Type B pancreatic cell (in vitro differentiated cells): ENCODE measurements at regions not wholly inside any gene's neighbourhood (a gene's known extent, or its start where the extent isn't known, plus 50 kb on each side); places are given as distances from the start of the nearest gene placed in this dataset.

Experiments
- DNase-seq: peaks from one replicate; pipeline ENCODE4 v3.0.0; 2021; ENCODE audit warnings: mixed read lengths; ENCODE audit not compliant: unreplicated experiment; ENCODE audit errors: extremely low spot score
- H3K27ac Mint-ChIP-seq: 2 replicates; pipeline ENCODE4 v1.8.0; 2021; ENCODE audit warnings: mild to moderate bottlenecking, mixed read lengths
- H3K27me3 Mint-ChIP-seq: 2 replicates; pipeline ENCODE4 v1.8.0; 2021; ENCODE audit warnings: mixed read lengths
- H3K36me3 Mint-ChIP-seq: 2 replicates; pipeline ENCODE4 v1.8.0; 2021; ENCODE audit warnings: mixed read lengths
- H3K4me1 Mint-ChIP-seq: one replicate; pipeline ENCODE4 v1.8.0; 2021; ENCODE audit warnings: mixed read lengths; ENCODE audit not compliant: unreplicated experiment
- H3K4me3 Mint-ChIP-seq: 2 replicates; pipeline ENCODE4 v1.8.0; 2021; ENCODE audit warnings: mild to moderate bottlenecking, mixed read lengths
- H3K9me3 Mint-ChIP-seq: 2 replicates; pipeline ENCODE4 v1.8.0; 2021; ENCODE audit warnings: mixed read lengths
- TF ChIP-seq, protein P1 (sequence below): fragments of 200-600 bp; sonication (generic); conservative IDR thresholded peaks from 2 replicates; pipeline ENCODE4 v1.5.0; 2021; ENCODE audit warnings: antibody characterized with exemption, mild to moderate bottlenecking

DNA sequence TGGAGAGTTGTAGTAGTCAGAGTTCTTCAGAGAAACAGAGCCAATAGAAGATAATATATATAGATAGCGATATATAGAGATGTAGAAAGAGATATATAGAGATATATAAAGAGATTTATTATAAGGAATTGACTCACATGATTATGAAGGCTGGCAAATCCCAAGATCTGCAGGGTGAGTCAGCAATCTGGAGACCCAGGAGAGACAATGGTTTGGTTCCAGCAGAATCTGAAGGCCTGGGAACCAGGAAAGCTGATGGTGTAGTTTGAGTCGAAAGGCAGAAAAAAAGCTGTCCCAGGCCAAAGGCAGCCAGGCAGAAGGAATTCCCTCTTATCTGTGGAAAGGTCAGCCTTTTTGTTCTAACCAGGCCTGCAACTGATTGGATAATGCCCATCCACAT lies 194.1 kb downstream of the NUFIP1 start:
- Mint-ChIP-seq H3K27me3 (no peaks in the 10 kb centered on the region), H3K4me3 (no peak overlapping the region), H3K27ac (no peak overlapping the region), H3K9me3 (no peaks in the 10 kb centered on the region), H3K36me3 (no peaks in the 10 kb centered on the region), H3K4me1 (no peaks in the 10 kb centered on the region)
- TF ChIP-seq, protein P1, sequence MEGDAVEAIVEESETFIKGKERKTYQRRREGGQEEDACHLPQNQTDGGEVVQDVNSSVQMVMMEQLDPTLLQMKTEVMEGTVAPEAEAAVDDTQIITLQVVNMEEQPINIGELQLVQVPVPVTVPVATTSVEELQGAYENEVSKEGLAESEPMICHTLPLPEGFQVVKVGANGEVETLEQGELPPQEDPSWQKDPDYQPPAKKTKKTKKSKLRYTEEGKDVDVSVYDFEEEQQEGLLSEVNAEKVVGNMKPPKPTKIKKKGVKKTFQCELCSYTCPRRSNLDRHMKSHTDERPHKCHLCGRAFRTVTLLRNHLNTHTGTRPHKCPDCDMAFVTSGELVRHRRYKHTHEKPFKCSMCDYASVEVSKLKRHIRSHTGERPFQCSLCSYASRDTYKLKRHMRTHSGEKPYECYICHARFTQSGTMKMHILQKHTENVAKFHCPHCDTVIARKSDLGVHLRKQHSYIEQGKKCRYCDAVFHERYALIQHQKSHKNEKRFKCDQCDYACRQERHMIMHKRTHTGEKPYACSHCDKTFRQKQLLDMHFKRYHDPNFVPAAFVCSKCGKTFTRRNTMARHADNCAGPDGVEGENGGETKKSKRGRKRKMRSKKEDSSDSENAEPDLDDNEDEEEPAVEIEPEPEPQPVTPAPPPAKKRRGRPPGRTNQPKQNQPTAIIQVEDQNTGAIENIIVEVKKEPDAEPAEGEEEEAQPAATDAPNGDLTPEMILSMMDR, result no peak
- DNase-seq, result no peak

DNA sequence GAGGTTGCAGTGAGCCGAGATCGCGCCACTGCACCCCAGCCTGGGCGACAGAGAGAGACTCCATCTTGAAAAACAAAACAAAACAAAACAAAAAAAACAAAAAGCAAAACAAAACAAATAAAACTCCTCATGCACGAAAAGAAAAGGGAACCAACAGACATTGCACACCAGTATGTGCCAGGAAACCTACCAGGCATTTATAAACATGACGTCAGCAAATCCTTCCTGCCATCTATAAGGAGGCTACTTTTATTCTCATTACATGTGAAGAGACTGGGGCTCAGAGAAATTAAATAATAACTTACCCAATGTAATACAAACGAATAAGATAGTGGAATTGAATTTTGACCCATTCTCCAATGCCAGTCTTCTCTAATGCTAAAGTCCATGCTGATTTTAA lies 197.2 kb downstream of the NUFIP1 start:
- Mint-ChIP-seq H3K27ac (no peak overlapping the region), H3K4me3 (no peak overlapping the region), H3K4me1 (no peaks in the 10 kb centered on the region), H3K27me3 (no peaks in the 10 kb centered on the region), H3K36me3 (no peaks in the 10 kb centered on the region), H3K9me3 (no peaks in the 10 kb centered on the region)
- no peak for DNase-seq
- TF ChIP-seq, protein P1, result no peak

DNA sequence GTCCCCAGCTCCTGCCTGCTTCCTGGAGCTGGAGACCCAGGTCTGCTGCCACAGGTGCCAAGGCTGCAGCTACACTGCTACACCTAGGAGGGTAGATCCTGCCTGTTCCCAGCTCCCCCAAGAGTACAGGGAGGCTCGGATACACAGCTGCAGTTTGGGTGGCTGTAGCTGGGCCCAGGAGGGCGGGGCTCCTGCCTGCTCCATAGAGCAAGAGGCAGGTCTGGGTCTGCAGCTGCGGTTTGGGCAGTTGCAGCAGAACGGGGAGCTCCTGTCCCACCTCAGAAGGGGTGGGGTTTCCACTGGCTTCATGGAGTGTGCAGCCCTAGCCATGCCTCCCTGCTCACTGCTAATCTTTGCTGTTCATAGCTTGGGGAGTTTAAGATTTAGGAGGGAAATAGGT lies 199.0 kb downstream of the NUFIP1 start:
- Mint-ChIP-seq H3K4me1 (no peaks in the 10 kb centered on the region), H3K27me3 (no peaks in the 10 kb centered on the region), H3K36me3 (no peaks in the 10 kb centered on the region), H3K27ac (no peak overlapping the region), H3K4me3 (no peak overlapping the region), H3K9me3 (no peaks in the 10 kb centered on the region)
- TF ChIP-seq, protein P1, result no peak
- DNase-seq, result no peak

DNA sequence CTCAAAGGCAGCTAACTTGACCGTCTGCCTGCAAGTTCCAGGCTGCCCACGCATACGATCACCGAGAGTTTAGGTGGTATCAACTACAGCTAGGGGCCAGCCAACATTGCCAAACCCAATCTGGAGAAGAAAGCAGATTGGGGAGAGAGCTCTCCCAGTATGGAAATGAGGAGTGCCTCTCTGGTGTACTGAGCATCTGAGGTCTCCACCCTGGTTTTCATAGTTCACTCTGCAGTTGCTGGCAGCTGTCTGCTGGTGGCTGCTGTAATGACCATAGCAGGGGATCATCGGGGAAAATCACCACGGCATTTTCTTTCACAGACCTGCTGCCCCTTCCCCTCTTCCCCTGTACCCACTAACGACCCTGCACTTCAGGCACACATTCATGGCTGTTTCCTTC lies 201.7 kb downstream of the NUFIP1 start:
- Mint-ChIP-seq H3K27ac (no peak overlapping the region), H3K4me1 (no peaks in the 10 kb centered on the region), H3K27me3 (no peaks in the 10 kb centered on the region), H3K4me3 (no peak overlapping the region), H3K36me3 (no peaks in the 10 kb centered on the region), H3K9me3 (no peaks in the 10 kb centered on the region)
- TF ChIP-seq, protein P1, result no peak
- no peak for DNase-seq

DNA sequence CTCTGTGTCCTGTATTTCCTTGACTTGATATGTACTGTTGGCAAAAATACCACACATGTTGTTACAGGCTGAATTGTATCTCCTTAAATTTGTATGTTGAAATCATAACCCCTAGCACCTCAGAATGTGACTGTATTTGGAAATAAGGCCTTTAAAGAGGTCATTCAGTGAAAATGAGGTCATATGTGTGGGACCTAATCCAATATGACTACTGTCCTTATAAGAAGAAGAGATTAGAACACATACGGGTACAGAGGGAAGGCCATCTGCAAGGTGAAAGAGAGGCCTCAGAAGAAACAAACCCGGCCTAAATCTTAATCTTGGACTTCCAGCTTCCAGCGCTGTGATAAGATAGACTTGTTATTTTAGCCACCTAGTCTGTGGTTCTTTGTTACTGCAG lies 202.5 kb downstream of the NUFIP1 start:
- TF ChIP-seq, protein P1, result no peak
- Mint-ChIP-seq H3K27me3 (no peaks in the 10 kb centered on the region), H3K36me3 (no peaks in the 10 kb centered on the region), H3K4me1 (no peaks in the 10 kb centered on the region), H3K4me3 (no peak overlapping the region), H3K9me3 (no peaks in the 10 kb centered on the region), H3K27ac (no peak overlapping the region)
- no peak for DNase-seq

DNA sequence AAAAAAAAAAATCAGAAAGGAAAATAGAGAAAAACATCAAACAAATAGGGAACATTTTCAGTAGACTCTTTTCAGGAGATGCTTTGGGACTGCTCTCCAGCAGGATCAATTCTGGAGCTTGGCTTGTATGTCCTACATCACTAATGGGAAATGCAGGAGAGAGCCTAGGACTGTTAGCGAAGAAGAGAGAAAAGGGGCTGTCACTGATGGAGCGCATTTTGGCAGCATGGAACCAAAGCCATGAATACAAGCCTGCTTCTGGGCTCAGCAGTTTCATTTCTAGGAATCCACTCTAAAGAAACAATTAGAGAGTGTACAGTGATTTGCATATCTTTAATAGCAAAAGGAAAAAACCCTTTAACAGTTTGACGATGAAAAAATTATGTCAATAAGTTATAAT lies 203.9 kb downstream of the NUFIP1 start:
- Mint-ChIP-seq H3K9me3 (no peaks in the 10 kb centered on the region), H3K36me3 (no peaks in the 10 kb centered on the region), H3K4me3 (no peak overlapping the region), H3K27ac (no peak overlapping the region), H3K4me1 (no peaks in the 10 kb centered on the region), H3K27me3 (no peaks in the 10 kb centered on the region)
- no peak for DNase-seq
- TF ChIP-seq, protein P1, result no peak
